ENCODE measurements at regions not wholly inside any gene's neighbourhood (a gene's known extent, or its start where the extent isn't known, plus 50 kb on each side); places are given as distances from the start of the nearest gene placed in this dataset.

DNA sequence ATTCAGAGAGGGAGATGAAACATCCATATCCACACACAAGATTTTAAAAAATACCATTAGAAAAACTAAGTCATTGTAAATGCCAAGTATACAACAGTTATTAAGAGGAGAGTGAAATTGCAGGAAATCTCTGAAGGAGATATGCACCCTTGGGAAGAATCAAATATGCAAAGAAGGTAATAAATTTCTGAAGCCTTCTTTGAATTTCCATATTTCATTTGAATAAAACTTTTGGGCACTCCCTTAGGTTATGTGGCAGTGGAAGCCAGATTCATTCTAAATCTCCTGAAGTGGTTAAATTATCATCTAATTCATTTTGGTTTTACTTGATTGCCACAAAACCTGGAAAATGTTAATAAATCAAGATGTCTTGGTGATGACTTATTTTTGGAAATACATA, 138.9 kb upstream of the CLEC14A start:
- Histone ChIP-seq H3K27ac (ENCODE audit: insufficient read depth, low read length) (no peak overlapping the region), H2BK20ac (ENCODE audit: low read depth, low read length) (no peak overlapping the region), H3K9me3 (ENCODE audit: control insufficient read depth, insufficient read depth, low read length) (no peaks in the 10 kb centered on the region), H3K4me2 (ENCODE audit: low read depth, low read length) (no peak overlapping the region), H3K4me1 (ENCODE audit: control insufficient read depth, insufficient read depth, low read length) (peaks cover 5% of the 10 kb centered on the region; the same call in 1 of the 2 replicates), H4K91ac (ENCODE audit: insufficient read depth, low read depth, low read length) (no peak overlapping the region), H3K9ac (ENCODE audit: low read depth, low read length) (no peak overlapping the region), H3K79me1 (ENCODE audit: low read depth in 1 of 2, low read length in 2 of 2) (no peaks in the 10 kb centered on the region), H3K9me1 (ENCODE audit: insufficient read depth, low read length) (peaks cover 3% of the 10 kb centered on the region), H3K4ac (ENCODE audit: low read depth, low read length) (no peak overlapping the region), H3K14ac (replicated peaks; ENCODE audit: low read depth, low read length) (no peak overlapping the region), H2BK5ac (ENCODE audit: low read depth, low read length, poor library complexity, severe bottlenecking) (no peak overlapping the region), H4K5ac (ENCODE audit: low read depth, low read length) (no peak overlapping the region), H3K23ac (ENCODE audit: low read depth, low read length) (no peak overlapping the region), H2AK9ac (replicated peaks; ENCODE audit: low read depth, low read length, poor library complexity) (no peak overlapping the region), H3K27me3 (ENCODE audit: control insufficient read depth, insufficient read depth, low read length) (no peaks in the 10 kb centered on the region), H3K18ac (ENCODE audit: low read depth, low read length) (no peak overlapping the region), H3K4me3 (ENCODE audit: insufficient read depth, low read depth, low read length) (no peak overlapping the region), H2BK120ac (ENCODE audit: low read depth, low read length) (no peak overlapping the region), H2AFZ (replicated peaks; ENCODE audit: low read length, poor library complexity) (no peak overlapping the region), H4K8ac (ENCODE audit: low read depth in 2 of 2, low read length in 2 of 2) (no peak overlapping the region), H2AK5ac (ENCODE audit: low read depth, low read length) (no peak overlapping the region), H4K20me1 (ENCODE audit: insufficient read depth, low read length) (no peaks in the 10 kb centered on the region), H3K36me3 (ENCODE audit: control insufficient read depth, insufficient read depth, low read length) (no peaks in the 10 kb centered on the region), H2BK15ac (ENCODE audit: low read depth, low read length) (no peak overlapping the region), H3K56ac (ENCODE audit: extremely low read depth, insufficient read depth, low read length) (no peak overlapping the region)
- BruUV-seq (replicated peaks), result no TSS peak
- in situ Hi-C loops (cut with MboI; ENCODE audit: low sequenced_read_pairs) (no loop called here), dilution Hi-C loops (cut with HindIII; ENCODE audit: low sequenced_read_pairs, unreplicated experiment) (no loop called here), intact Hi-C loops (cut with micrococcal nuclease) (no loop called here)
- DNase-seq, result no peak
- ChIA-PET CTCF (no interaction called here), POLR2A (ENCODE audit: unreplicated experiment) (no interaction called here)
- TF ChIP-seq MAFK (IDR thresholded peaks at IDR 0.05; ENCODE audit: low read depth, low read length) (no peak), CHD1 (IDR thresholded peaks at IDR 0.05; ENCODE audit: low read depth, low read length) (no peak), NFE2L2 (IDR thresholded peaks at IDR 0.05; ENCODE audit: low read depth, low read length) (no peak), RCOR1 (IDR thresholded peaks at IDR 0.05; ENCODE audit: insufficient replicate concordance, low read length) (no peak), RAD21 (IDR thresholded peaks at IDR 0.05; ENCODE audit: low read length) (no peak), MXI1 (IDR thresholded peaks at IDR 0.05; ENCODE audit: borderline replicate concordance, low read depth, low read length) (no peak), SMC3 (IDR thresholded peaks at IDR 0.05; ENCODE audit: low read depth, low read length) (no peak), CEBPB (IDR thresholded peaks at IDR 0.05; ENCODE audit: low read depth, low read length) (no peak), BHLHE40 (IDR thresholded peaks at IDR 0.05; ENCODE audit: low read depth, low read length) (no peak), RFX5 (IDR thresholded peaks at IDR 0.05; ENCODE audit: low read depth, low read length) (no peak), FOS (IDR thresholded peaks at IDR 0.05; ENCODE audit: low read depth, low read length) (no peak), MAZ (IDR thresholded peaks at IDR 0.05; ENCODE audit: borderline replicate concordance, low read depth, low read length) (no peak), POLR2A (IDR thresholded peaks at IDR 0.05; ENCODE audit: low read depth, low read length) (no peak)
- TF ChIP-seq, protein P1, sequence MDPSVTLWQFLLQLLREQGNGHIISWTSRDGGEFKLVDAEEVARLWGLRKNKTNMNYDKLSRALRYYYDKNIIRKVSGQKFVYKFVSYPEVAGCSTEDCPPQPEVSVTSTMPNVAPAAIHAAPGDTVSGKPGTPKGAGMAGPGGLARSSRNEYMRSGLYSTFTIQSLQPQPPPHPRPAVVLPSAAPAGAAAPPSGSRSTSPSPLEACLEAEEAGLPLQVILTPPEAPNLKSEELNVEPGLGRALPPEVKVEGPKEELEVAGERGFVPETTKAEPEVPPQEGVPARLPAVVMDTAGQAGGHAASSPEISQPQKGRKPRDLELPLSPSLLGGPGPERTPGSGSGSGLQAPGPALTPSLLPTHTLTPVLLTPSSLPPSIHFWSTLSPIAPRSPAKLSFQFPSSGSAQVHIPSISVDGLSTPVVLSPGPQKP (IDR thresholded peaks at IDR 0.05; ENCODE audit: borderline replicate concordance, low read depth, low read length), result no peak
- TF ChIP-seq, protein P2, sequence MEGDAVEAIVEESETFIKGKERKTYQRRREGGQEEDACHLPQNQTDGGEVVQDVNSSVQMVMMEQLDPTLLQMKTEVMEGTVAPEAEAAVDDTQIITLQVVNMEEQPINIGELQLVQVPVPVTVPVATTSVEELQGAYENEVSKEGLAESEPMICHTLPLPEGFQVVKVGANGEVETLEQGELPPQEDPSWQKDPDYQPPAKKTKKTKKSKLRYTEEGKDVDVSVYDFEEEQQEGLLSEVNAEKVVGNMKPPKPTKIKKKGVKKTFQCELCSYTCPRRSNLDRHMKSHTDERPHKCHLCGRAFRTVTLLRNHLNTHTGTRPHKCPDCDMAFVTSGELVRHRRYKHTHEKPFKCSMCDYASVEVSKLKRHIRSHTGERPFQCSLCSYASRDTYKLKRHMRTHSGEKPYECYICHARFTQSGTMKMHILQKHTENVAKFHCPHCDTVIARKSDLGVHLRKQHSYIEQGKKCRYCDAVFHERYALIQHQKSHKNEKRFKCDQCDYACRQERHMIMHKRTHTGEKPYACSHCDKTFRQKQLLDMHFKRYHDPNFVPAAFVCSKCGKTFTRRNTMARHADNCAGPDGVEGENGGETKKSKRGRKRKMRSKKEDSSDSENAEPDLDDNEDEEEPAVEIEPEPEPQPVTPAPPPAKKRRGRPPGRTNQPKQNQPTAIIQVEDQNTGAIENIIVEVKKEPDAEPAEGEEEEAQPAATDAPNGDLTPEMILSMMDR (conservative IDR thresholded peaks at IDR 0.05; ENCODE audit: low read depth, low read length), result no peak
- TF ChIP-seq, protein P3, sequence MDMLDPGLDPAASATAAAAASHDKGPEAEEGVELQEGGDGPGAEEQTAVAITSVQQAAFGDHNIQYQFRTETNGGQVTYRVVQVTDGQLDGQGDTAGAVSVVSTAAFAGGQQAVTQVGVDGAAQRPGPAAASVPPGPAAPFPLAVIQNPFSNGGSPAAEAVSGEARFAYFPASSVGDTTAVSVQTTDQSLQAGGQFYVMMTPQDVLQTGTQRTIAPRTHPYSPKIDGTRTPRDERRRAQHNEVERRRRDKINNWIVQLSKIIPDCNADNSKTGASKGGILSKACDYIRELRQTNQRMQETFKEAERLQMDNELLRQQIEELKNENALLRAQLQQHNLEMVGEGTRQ (IDR thresholded peaks at IDR 0.05; ENCODE audit: low read depth, low read length), result no peak
- ATAC-seq (ENCODE audit: low read depth), result no peak
